Liver (tissue), 3 donors: ENCODE measurements at regions not wholly inside any gene's neighbourhood (a gene's known extent, or its start where the extent isn't known, plus 50 kb on each side); places are given as distances from the start of the nearest gene placed in this dataset.
"Not testable (repeated sequence)": the region's sequence is repeated elsewhere in the genome, so short reads cannot be mapped to it uniquely, and the experiment has no call there.

Experiments used
- CTCF ChIP-seq: fragments of 150-350 bp; IDR thresholded peaks from 2 replicates; pipeline ENCODE4 v1.5.1; 2017; ENCODE audit warnings: improper control_type of control experiment, low read depth, low read length; ENCODE audit not compliant: missing input control
- EGR1 ChIP-seq, 2 donors: IDR thresholded peaks; 2 replicates each; pipeline ENCODE4 v1.6.1; 2016 to 2018; ENCODE audit warnings: antibody characterized with exemption in 2 of 2, low read depth in 2 of 2
- FOXA1 ChIP-seq: IDR thresholded peaks from 2 replicates; pipeline ENCODE4 v1.6.1; 2016; ENCODE audit warnings: antibody characterized with exemption
- GABPA ChIP-seq, 2 donors: IDR thresholded peaks in 1 of 2; conservative IDR thresholded peaks in 1 of 2; 2 replicates each; pipeline ENCODE4 v1.6.1; 2016; ENCODE audit warnings: antibody characterized with exemption in 2 of 2, mild to moderate bottlenecking in 1 of 2, moderate library complexity in 1 of 2
- MAX ChIP-seq: IDR thresholded peaks from 2 replicates; pipeline ENCODE4 v1.6.1; 2016; ENCODE audit warnings: antibody characterized with exemption
- REST ChIP-seq: IDR thresholded peaks from 2 replicates; pipeline ENCODE4 v1.6.1; 2016; ENCODE audit warnings: antibody characterized with exemption, mild to moderate bottlenecking
- RXRA ChIP-seq, 2 donors: IDR thresholded peaks; 2 replicates each; pipeline ENCODE4 v1.6.1; 2017 to 2018; ENCODE audit warnings: antibody characterized with exemption in 2 of 2, mild to moderate bottlenecking in 1 of 2
- TAF1 ChIP-seq: conservative IDR thresholded peaks from 2 replicates; pipeline ENCODE4 v1.6.1; 2016; ENCODE audit warnings: antibody characterized with exemption, mild to moderate bottlenecking
- YY1 ChIP-seq: IDR thresholded peaks from 2 replicates; pipeline ENCODE4 v1.6.1; 2016; ENCODE audit warnings: antibody characterized with exemption, mild to moderate bottlenecking
- donor health status: healthy.
- donor health status: healthy.

GRCh38 chr2:111297128-111297527 lies 176.4 kb downstream of the BCL2L11 start:
- TF ChIP-seq REST; YY1; CTCF; FOXA1; TAF1; MAX; RXRA (IDR thresholded peaks at IDR 0.05); GABPA (IDR thresholded peaks at IDR 0.05 in 1 of 2, conservative IDR thresholded peaks at IDR 0.05 in 1 of 2); EGR1 (IDR thresholded peaks at IDR 0.05; ENCODE audit: low read depth in 2 of 2): not testable (repeated sequence)
